GM12878 (cell line): ENCODE measurements at regions not wholly inside any gene's neighbourhood (a gene's known extent, or its start where the extent isn't known, plus 50 kb on each side); places are given as distances from the start of the nearest gene placed in this dataset.

Source experiments
- ATAC-seq: fragments of 200-7000 bp; cut with Tn5 transposase; 3 replicates; pipeline ENCODE4 v1.9.1; 2020; ENCODE audit warnings: mild to moderate bottlenecking, moderate library complexity
- BruUV-seq: library from RNA; stranded (reverse); fragments of 400-500 nt; replicated peaks from 2 replicates; lab custom pipeline; 2021; lab: Mats Ljungman, UMichigan
- CTCF ChIA-PET: fragments of 300-600 bp; sonication (Branson Sonifier 250); formaldehyde crosslinking; extraction: SDS; loops from one replicate; lab custom pipeline; 2021; ENCODE audit warnings: inconsistent platforms; lab: Yijun Ruan, JAX
- POLR2A ChIA-PET: fragments of 350-600 bp; formaldehyde crosslinking; extraction: SDS; loops from one replicate; lab custom pipeline; 2021; ENCODE audit warnings: inconsistent platforms; lab: Charles Lee
- RAD21 ChIA-PET: fragments of 300-600 bp; sonication (Branson Sonifier 250); formaldehyde crosslinking; loops from one replicate; lab custom pipeline; 2023; ENCODE audit warnings: antibody characterized with exemption; ENCODE audit not compliant: unreplicated experiment; lab: Charles Lee
- SMC1A ChIA-PET: fragments of 300-600 bp; sonication (Branson Sonifier 250); formaldehyde crosslinking; loops from one replicate; lab custom pipeline; 2023; ENCODE audit not compliant: unreplicated experiment, uncharacterized antibody; lab: Charles Lee
- DNase-seq: peaks from one replicate; pipeline ENCODE4 v3.0.0-alpha.2; 2011; ENCODE audit warnings: low read depth, low spot score
- FAIRE-seq: peaks from 3 replicates; lab custom pipeline; 2011; peaks lifted over from hg19 to GRCh38; lab: Jason Lieb, UNC
- H2AFZ ChIP-seq: 2 replicates; pipeline ENCODE4 v1.6.0; 2011; ENCODE audit warnings: low read depth, low read length, control low read depth; ENCODE audit not compliant: control insufficient read depth
- H3K27ac ChIP-seq: 2 replicates; pipeline ENCODE4 v1.5.1; 2011; ENCODE audit warnings: control low read depth; ENCODE audit not compliant: control insufficient read depth, insufficient read depth
- H3K27me3 ChIP-seq, 2 experiments: replicated peaks in 1 of 2; 2 replicates each; pipeline versions ENCODE4 v1.6.0 to v1.6.1; 2011; ENCODE audit warnings: low read length in 1 of 2; ENCODE audit not compliant: control insufficient read depth in 2 of 2, insufficient read depth in 2 of 2
- H3K36me3 ChIP-seq, 2 experiments: 2 replicates each; pipeline ENCODE4 v1.5.1; 2011; ENCODE audit warnings: low read length in 1 of 2; ENCODE audit not compliant: control insufficient read depth in 2 of 2, insufficient read depth in 2 of 2
- H3K4me1 ChIP-seq: 2 replicates; pipeline ENCODE4 v1.6.1; 2011; ENCODE audit warnings: mild to moderate bottlenecking, low read length, moderate library complexity, mixed read lengths; ENCODE audit not compliant: control insufficient read depth, insufficient read depth
- H3K4me2 ChIP-seq: 2 replicates; pipeline ENCODE4 v1.6.0; 2011; ENCODE audit warnings: control low read depth; ENCODE audit not compliant: control insufficient read depth, insufficient read depth
- H3K4me3 ChIP-seq: fragments of 200-600 bp; sonication (generic); 2 replicates; pipeline ENCODE4 v1.5.1; 2016
- H3K79me2 ChIP-seq: 2 replicates; pipeline ENCODE4 v1.6.0; 2011; ENCODE audit warnings: low read length; ENCODE audit not compliant: control insufficient read depth, insufficient read depth
- H3K9ac ChIP-seq: 2 replicates; pipeline ENCODE4 v1.8.0; 2011; ENCODE audit warnings: low read length, control low read depth, mixed read lengths; ENCODE audit not compliant: control insufficient read depth, insufficient read depth
- H3K9me3 ChIP-seq: replicated peaks from 3 replicates; pipeline ENCODE4 v1.5.1; 2011; ENCODE audit warnings: mild to moderate bottlenecking, low read length; ENCODE audit not compliant: control insufficient read depth, insufficient read depth
- H4K20me1 ChIP-seq: 2 replicates; pipeline ENCODE4 v1.6.0; 2011; ENCODE audit not compliant: control insufficient read depth, insufficient read depth
- CBX3 ChIP-seq: fragments of 200-600 bp; sonication (generic); IDR thresholded peaks from 2 replicates; pipeline ENCODE4 v1.6.1; 2016; ENCODE audit warnings: low read depth, borderline replicate concordance
- MYC ChIP-seq: IDR thresholded peaks from 2 replicates; pipeline ENCODE4 v1.6.1; 2011; ENCODE audit warnings: mild to moderate bottlenecking, low read length, moderate library complexity, inconsistent platforms; ENCODE audit not compliant: insufficient read depth, insufficient replicate concordance, insufficient read length, severe bottlenecking
- NR2F1 ChIP-seq: fragments of 450-650 bp; conservative IDR thresholded peaks from 2 replicates; pipeline ENCODE4 v1.6.1; 2017; ENCODE audit warnings: mild to moderate bottlenecking
- PML ChIP-seq: IDR thresholded peaks from 2 replicates; pipeline ENCODE4 v1.6.1; 2012; ENCODE audit warnings: low read length, inconsistent platforms
- RB1 ChIP-seq: fragments of 450-650 bp; formaldehyde crosslinking; IDR thresholded peaks from 2 replicates; pipeline ENCODE4 v1.6.1; 2017; ENCODE audit warnings: mild to moderate bottlenecking, borderline replicate concordance
- SMAD1 ChIP-seq: fragments of 450-650 bp; IDR thresholded peaks from 2 replicates; pipeline ENCODE4 v1.6.1; 2018; ENCODE audit warnings: mild to moderate bottlenecking, low read depth; ENCODE audit not compliant: partially characterized antibody
- WGBS: methylation state at CpG from one replicate; pipeline ENCODE4 v1.1.6; 2016; ENCODE audit warnings: low lambda C conversion rate; ENCODE audit not compliant: insufficient replicate concordance, insufficient coverage; ENCODE audit errors: missing lambda C conversion rate; 5-methylcytosine and 5-hydroxymethylcytosine counted together
- in situ Hi-C: fragments of 300-500 bp; cut with MboI; formaldehyde crosslinking; loops from 9 replicates; pipeline ENCODE4 v1.14.3; 2018; ENCODE audit warnings: mixed read lengths
- intact Hi-C: fragments of 100-400 bp; cut with micrococcal nuclease; formaldehyde crosslinking; loops from one replicate; pipeline ENCODE4 v1.14.2; 2022; ENCODE audit not compliant: unreplicated experiment
- TF ChIP-seq, protein P1 (sequence below): fragments of 150-350 bp; IDR thresholded peaks from 2 replicates; pipeline ENCODE4 v1.6.1; 2014; ENCODE audit warnings: mild to moderate bottlenecking, low read depth, low read length

DNA sequence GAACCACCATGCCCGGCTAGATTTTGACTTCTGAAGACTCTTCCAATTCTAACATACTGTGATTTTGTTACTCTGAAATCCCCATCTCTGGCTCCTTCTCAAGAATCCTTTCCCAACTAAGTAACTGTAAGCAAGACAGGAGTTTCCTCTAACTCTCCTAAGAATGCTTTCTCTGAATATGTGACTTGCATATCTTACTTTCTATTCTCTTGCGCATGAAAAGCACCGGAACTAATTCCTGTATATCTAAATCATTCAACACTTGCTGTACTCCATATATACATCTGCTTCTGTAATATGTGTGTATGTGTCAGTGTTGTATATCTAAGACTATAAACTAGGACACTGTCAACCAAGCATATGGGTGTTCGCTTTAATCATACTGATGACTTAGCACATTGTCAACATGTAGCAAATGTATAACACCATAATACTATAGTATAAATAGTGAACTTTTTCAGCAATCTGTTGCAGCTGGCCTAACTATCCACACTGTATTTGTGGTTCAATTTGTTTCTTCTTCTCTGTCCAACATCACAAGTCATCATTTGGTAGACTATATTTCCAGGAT is 108.1 kb upstream of the PRDM1 start (continued):
- TF ChIP-seq, protein P1, sequence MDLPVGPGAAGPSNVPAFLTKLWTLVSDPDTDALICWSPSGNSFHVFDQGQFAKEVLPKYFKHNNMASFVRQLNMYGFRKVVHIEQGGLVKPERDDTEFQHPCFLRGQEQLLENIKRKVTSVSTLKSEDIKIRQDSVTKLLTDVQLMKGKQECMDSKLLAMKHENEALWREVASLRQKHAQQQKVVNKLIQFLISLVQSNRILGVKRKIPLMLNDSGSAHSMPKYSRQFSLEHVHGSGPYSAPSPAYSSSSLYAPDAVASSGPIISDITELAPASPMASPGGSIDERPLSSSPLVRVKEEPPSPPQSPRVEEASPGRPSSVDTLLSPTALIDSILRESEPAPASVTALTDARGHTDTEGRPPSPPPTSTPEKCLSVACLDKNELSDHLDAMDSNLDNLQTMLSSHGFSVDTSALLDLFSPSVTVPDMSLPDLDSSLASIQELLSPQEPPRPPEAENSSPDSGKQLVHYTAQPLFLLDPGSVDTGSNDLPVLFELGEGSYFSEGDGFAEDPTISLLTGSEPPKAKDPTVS: no peak
- TF ChIP-seq, all 136 proteins: peak for 0

DNA sequence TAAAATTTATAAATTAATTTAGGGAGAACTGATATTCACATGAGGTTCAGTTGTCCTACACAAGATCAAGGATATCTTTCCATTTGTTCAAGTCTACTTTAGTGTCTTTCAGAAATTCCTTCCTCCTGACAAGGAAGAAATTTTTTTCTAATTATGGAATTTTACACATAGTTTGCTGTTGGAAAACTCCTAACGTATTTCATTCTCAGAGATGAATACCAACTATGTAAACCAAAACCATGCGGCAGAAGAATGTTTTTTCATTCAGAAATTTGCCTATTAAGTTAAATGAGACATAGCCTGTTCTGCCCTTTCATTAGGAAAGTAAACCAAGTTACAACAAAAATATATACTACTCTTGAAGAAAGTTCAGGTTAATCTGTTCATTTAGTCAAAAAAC is 111.2 kb upstream of the PRDM1 start:
- Histone ChIP-seq H3K4me3 (no peak overlapping the region), H2AFZ (no peak overlapping the region)
- DNase-seq: no peak
- RAD21 ChIA-PET: no interaction called here
- TF ChIP-seq PML: no peak
- no peak for TF ChIP-seq CBX3
- no peak for TF ChIP-seq NR2F1
- no peak for TF ChIP-seq SMAD1
- no peak for TF ChIP-seq RB1
- no peak for TF ChIP-seq MYC
- TF ChIP-seq, all 136 proteins: peak for 0
- no peaks in the 10 kb centered on the region for H3K36me3 ChIP-seq
- WGBS: 33% methylated on average over 2 of the region's 2 CpGs
- no peaks in the 10 kb centered on the region for H3K4me1 ChIP-seq
- BruUV-seq: no TSS peak
- CTCF ChIA-PET: no interaction called here
- H3K79me2 ChIP-seq: no peaks in the 10 kb centered on the region
- no peak overlapping the region for H3K27ac ChIP-seq
- in situ Hi-C loops: no loop called here
- POLR2A ChIA-PET: no interaction called here
- H4K20me1 ChIP-seq: no peaks in the 10 kb centered on the region
- intact Hi-C loops: no loop called here
- H3K4me2 ChIP-seq: no peak overlapping the region
- no peak overlapping the region for H3K9ac ChIP-seq
- H3K27me3 ChIP-seq: no peaks in the 10 kb centered on the region
- SMC1A ChIA-PET: interaction anchor here (0.6 to 0.7 kb wide), 2 partner anchors 14 to 527 kb away, joined by 3 read pairs; no protein-coding TSS in a partner anchor
- FAIRE-seq (no peak), ATAC-seq (no peak)
- H3K9me3 ChIP-seq: peaks cover 4% of the 10 kb centered on the region; the same call in 2 of the 3 replicates
